Calu3 (cell line): ENCODE measurements at regions not wholly inside any gene's neighbourhood (a gene's known extent, or its start where the extent isn't known, plus 50 kb on each side); places are given as distances from the start of the nearest gene placed in this dataset.
"Not testable (repeated sequence)": the region's sequence is repeated elsewhere in the genome, so short reads cannot be mapped to it uniquely, and the experiment has no call there.

ENCODE experiments used
- BruUV-seq: library from RNA; stranded (reverse); fragments of 400-500 nt; replicated peaks from 2 replicates; lab custom pipeline; 2021; lab: Mats Ljungman, UMichigan
- CTCF ChIA-PET: fragments of 300-600 bp; sonication (Branson Sonifier 250); formaldehyde crosslinking; loops from one replicate; lab custom pipeline; 2022; ENCODE audit warnings: antibody characterized with exemption; lab: Charles Lee
- DNase-seq: peaks from one replicate; pipeline ENCODE4 v3.0.0; 2022
- H3K27ac Mint-ChIP-seq: one replicate; pipeline ENCODE4 v1.8.0; 2022; ENCODE audit warnings: mixed read lengths; ENCODE audit not compliant: unreplicated experiment
- H3K27me3 Mint-ChIP-seq: one replicate; pipeline ENCODE4 v1.8.0; 2022; ENCODE audit warnings: mixed read lengths; ENCODE audit not compliant: unreplicated experiment
- H3K36me3 Mint-ChIP-seq: one replicate; pipeline ENCODE4 v1.8.0; 2022; ENCODE audit warnings: mild to moderate bottlenecking, moderate library complexity, mixed read lengths; ENCODE audit not compliant: insufficient read depth, unreplicated experiment
- H3K4me1 Mint-ChIP-seq: one replicate; pipeline ENCODE4 v1.8.0; 2022; ENCODE audit warnings: mild to moderate bottlenecking, low read depth, mixed read lengths; ENCODE audit not compliant: unreplicated experiment
- H3K4me3 Mint-ChIP-seq: one replicate; pipeline ENCODE4 v1.8.0; 2022; ENCODE audit warnings: mild to moderate bottlenecking, low read depth, moderate library complexity, mixed read lengths; ENCODE audit not compliant: unreplicated experiment
- H3K9me3 Mint-ChIP-seq: one replicate; pipeline ENCODE4 v1.8.0; 2022; ENCODE audit warnings: low read depth, mixed read lengths; ENCODE audit not compliant: unreplicated experiment
- intact Hi-C: fragments of 100-400 bp; cut with micrococcal nuclease; formaldehyde crosslinking; loops from one replicate; pipeline ENCODE4 v1.10.0; 2022; ENCODE audit not compliant: unreplicated experiment
- TF ChIP-seq, protein P1 (sequence below): fragments of 200-600 bp; IDR thresholded peaks from one replicate; pipeline ENCODE4 v1.8.0; 2022; ENCODE audit warnings: antibody characterized with exemption; ENCODE audit not compliant: unreplicated experiment

GRCh38 chr3:26316472-26316871 lies 306.1 kb upstream of the LRRC3B start:
- no TSS peak for BruUV-seq
- Mint-ChIP-seq H3K27me3 (no peaks in the 10 kb centered on the region), H3K4me1 (no peaks in the 10 kb centered on the region), H3K4me3 (no peak overlapping the region), H3K9me3 (peaks cover 12% of the 10 kb centered on the region), H3K27ac (no peak overlapping the region), H3K36me3 (no peaks in the 10 kb centered on the region)
- DNase-seq = no peak
- CTCF ChIA-PET = no interaction called here
- intact Hi-C loops = no loop called here
- TF ChIP-seq, protein P1, sequence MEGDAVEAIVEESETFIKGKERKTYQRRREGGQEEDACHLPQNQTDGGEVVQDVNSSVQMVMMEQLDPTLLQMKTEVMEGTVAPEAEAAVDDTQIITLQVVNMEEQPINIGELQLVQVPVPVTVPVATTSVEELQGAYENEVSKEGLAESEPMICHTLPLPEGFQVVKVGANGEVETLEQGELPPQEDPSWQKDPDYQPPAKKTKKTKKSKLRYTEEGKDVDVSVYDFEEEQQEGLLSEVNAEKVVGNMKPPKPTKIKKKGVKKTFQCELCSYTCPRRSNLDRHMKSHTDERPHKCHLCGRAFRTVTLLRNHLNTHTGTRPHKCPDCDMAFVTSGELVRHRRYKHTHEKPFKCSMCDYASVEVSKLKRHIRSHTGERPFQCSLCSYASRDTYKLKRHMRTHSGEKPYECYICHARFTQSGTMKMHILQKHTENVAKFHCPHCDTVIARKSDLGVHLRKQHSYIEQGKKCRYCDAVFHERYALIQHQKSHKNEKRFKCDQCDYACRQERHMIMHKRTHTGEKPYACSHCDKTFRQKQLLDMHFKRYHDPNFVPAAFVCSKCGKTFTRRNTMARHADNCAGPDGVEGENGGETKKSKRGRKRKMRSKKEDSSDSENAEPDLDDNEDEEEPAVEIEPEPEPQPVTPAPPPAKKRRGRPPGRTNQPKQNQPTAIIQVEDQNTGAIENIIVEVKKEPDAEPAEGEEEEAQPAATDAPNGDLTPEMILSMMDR = no peak

DNA sequence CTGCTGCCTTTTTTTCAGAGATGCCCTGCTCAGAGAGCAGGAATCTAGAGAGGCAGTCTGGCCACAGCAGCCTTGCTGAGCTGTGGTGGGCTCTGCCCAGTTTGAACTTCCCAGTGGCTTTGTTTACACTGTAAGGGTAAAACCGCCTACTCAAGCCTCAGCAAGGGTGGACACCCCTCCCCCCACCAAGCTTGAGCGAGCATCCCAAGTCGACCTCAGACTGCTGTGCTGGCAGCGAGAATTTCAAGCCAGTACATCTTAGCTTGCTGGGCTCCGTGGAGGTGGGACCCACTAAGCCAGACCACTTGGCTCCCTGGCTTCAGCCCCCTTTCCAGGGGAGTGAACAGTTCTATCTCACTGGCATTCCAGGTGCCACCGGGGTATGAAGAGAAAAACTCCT lies 298.8 kb upstream of the LRRC3B start:
- BruUV-seq, intact Hi-C loops, H3K4me1 Mint-ChIP-seq, CTCF ChIA-PET, H3K36me3 Mint-ChIP-seq, H3K4me3 Mint-ChIP-seq, DNase-seq, H3K27ac Mint-ChIP-seq, H3K27me3 Mint-ChIP-seq: not testable (repeated sequence)
- peaks cover 25% of the 10 kb centered on the region for H3K9me3 Mint-ChIP-seq

DNA sequence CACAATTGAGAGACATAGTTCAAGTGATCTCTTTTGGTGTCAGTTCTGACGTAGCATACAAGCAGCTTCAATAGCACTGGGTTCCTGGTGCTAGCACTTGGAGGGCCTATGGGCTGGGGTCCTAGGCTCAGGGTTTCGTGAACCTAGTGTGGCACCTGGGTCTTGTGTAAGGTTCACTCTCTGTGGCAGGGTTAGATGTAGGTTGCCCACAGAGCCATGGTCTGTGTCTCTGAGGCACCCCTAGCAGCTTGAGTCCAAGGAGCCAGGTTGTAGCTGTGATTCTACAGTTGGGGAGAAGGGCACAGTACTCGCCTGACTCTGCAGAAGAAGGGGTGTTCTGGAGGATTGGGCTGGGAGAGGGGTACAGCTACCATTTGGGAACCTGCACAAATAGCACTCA lies 282.6 kb upstream of the LRRC3B start:
- Mint-ChIP-seq H3K4me1 (no peaks in the 10 kb centered on the region), H3K4me3 (no peak overlapping the region), H3K27ac (no peak overlapping the region), H3K36me3 (no peaks in the 10 kb centered on the region), H3K9me3 (peaks cover 11% of the 10 kb centered on the region), H3K27me3 (no peaks in the 10 kb centered on the region)
- intact Hi-C loops = no loop called here
- DNase-seq = no peak
- CTCF ChIA-PET = interaction anchor here (0.6 kb wide), 1 partner anchor 123 kb away, joined by 3 read pairs; no protein-coding TSS in a partner anchor
- TF ChIP-seq, protein P1 = no peak
- no TSS peak for BruUV-seq

DNA sequence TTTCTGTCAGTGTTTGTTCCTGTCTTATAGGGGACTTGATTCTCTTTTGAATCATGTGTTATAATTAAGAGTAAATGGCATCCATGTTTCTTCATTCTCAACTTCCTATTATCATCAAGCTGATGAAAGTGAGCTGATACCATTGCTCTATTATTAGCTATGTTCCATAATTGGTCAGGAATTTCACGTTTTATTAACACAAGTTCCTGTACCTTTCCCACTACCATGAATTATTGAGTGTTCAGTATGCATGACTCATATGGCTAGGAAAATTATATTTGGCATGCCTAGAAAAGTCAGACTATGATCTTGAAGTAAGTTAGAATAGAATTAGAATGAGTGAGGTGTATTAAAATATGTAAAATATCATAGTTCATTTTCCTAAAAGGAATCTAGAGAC lies 278.9 kb upstream of the LRRC3B start:
- H3K27me3 Mint-ChIP-seq = no peaks in the 10 kb centered on the region
- no peak overlapping the region for H3K27ac Mint-ChIP-seq
- no peak for DNase-seq
- no peaks in the 10 kb centered on the region for H3K4me1 Mint-ChIP-seq
- H3K36me3 Mint-ChIP-seq = no peaks in the 10 kb centered on the region
- intact Hi-C loops = no loop called here
- peaks cover 9% of the 10 kb centered on the region for H3K9me3 Mint-ChIP-seq
- CTCF ChIA-PET = no interaction called here
- no TSS peak for BruUV-seq
- no peak overlapping the region for H3K4me3 Mint-ChIP-seq
- TF ChIP-seq, protein P1 = no peak

DNA sequence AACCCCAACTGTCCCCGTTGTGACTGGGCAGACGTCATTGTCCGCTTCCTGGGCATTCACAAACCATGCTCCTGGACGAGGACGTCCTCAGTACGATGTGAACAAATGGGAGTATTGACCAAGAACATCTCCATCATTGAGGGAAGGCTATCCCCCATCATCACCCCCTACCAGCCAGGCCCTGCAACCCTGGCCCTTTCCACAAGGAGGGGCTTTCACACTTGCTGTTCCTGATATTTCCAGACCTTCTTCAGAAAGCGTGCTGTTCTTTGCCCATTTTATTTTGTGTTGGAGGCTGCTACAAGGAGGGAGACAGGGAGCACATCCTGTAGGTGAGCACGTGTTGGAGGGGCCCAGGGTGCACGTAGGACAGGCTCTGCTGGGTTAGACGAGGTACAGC lies 277.0 kb upstream of the LRRC3B start:
- Mint-ChIP-seq H3K4me1 (no peaks in the 10 kb centered on the region), H3K9me3 (peaks cover 6% of the 10 kb centered on the region), H3K4me3 (no peak overlapping the region), H3K36me3 (no peaks in the 10 kb centered on the region), H3K27me3 (no peaks in the 10 kb centered on the region), H3K27ac (no peak overlapping the region)
- TF ChIP-seq, protein P1 = no peak
- no TSS peak for BruUV-seq
- CTCF ChIA-PET = no interaction called here
- DNase-seq = no peak
- intact Hi-C loops = no loop called here
